Stromal cell of bone marrow (primary cell): ENCODE measurements at regions not wholly inside any gene's neighbourhood (a gene's known extent, or its start where the extent isn't known, plus 50 kb on each side); places are given as distances from the start of the nearest gene placed in this dataset.

Experiments used
- DNase-seq: peaks from one replicate; pipeline ENCODE4 v3.0.0-alpha.2; 2012; ENCODE audit warnings: low read depth

- no peak for DNase-seq
These were observed 633.3 kb downstream of the FAT4 start for GRCh38 chr4:125948021-125948420.

- peak; percentile 52 for DNase-seq
These were observed 636.6 kb downstream of the FAT4 start for GRCh38 chr4:125951261-125951887.

GRCh38 chr4:125952631-125953030 is 637.9 kb downstream of the FAT4 start:
- DNase-seq, result no peak

GRCh38 chr4:125956276-125956675 is 641.5 kb downstream of the FAT4 start:
- no peak for DNase-seq

- DNase-seq, result no peak
These were observed 643.8 kb downstream of the FAT4 start for GRCh38 chr4:125958519-125958918.

- no peak for DNase-seq
These were observed 646.9 kb downstream of the FAT4 start for GRCh38 chr4:125961626-125962025.

GRCh38 chr4:125975861-125976397 is 661.2 kb downstream of the FAT4 start:
- no peak for DNase-seq

GRCh38 chr4:125979950-125980349 is 665.2 kb downstream of the FAT4 start:
- DNase-seq, result no peak

- DNase-seq, result no peak
These were observed 668.4 kb downstream of the FAT4 start for GRCh38 chr4:125983168-125983567.

- no peak for DNase-seq
These were observed 671.1 kb downstream of the FAT4 start for GRCh38 chr4:125985856-125986255.

- no peak for DNase-seq
These were observed 671.6 kb downstream of the FAT4 start for GRCh38 chr4:125986307-125986706.

- no peak for DNase-seq
These were observed 673.7 kb downstream of the FAT4 start for GRCh38 chr4:125988464-125988863.

- DNase-seq, result no peak
These were observed 676.6 kb downstream of the FAT4 start for GRCh38 chr4:125991398-125991797.

- DNase-seq, result no peak
These were observed 678.1 kb downstream of the FAT4 start for GRCh38 chr4:125992891-125993290.

GRCh38 chr4:125994024-125994423 is 679.3 kb downstream of the FAT4 start:
- DNase-seq, result no peak

- no peak for DNase-seq
These were observed 679.7 kb downstream of the FAT4 start for GRCh38 chr4:125994430-125994829.

- DNase-seq, result peak; percentile 23
These were observed 690.2 kb downstream of the FAT4 start for GRCh38 chr4:126004941-126005340.

GRCh38 chr4:126007142-126007541 is 692.4 kb downstream of the FAT4 start:
- DNase-seq, result no peak

- DNase-seq, result no peak
These were observed 698.0 kb downstream of the FAT4 start for GRCh38 chr4:126012691-126013290.

GRCh38 chr4:126018274-126018673 is 703.5 kb downstream of the FAT4 start:
- DNase-seq, result no peak

- DNase-seq, result no peak
These were observed 709.1 kb downstream of the FAT4 start for GRCh38 chr4:126023896-126024295.

- no peak for DNase-seq
These were observed 712.8 kb downstream of the FAT4 start for GRCh38 chr4:126027601-126028000.

- no peak for DNase-seq
These were observed 714.1 kb downstream of the FAT4 start for GRCh38 chr4:126028876-126029275.

- no peak for DNase-seq
These were observed 722.5 kb downstream of the FAT4 start for GRCh38 chr4:126037231-126037630.
